Immature natural killer cell (primary cell): ENCODE measurements at regions not wholly inside any gene's neighbourhood (a gene's known extent, or its start where the extent isn't known, plus 50 kb on each side); places are given as distances from the start of the nearest gene placed in this dataset.

Source experiments
- DNase-seq, 3 donors: peaks; one replicate each; pipeline ENCODE4 v3.0.0; 2022; ENCODE audit warnings: mixed read lengths in 1 of 3
- H3K27ac Mint-ChIP-seq, 6 donors: one replicate each; pipeline ENCODE4 v1.8.0; 2020; ENCODE audit warnings: mixed read lengths in 6 of 6, mild to moderate bottlenecking in 5 of 6, inconsistent platforms in 4 of 6, moderate library complexity in 3 of 6
- H3K27me3 Mint-ChIP-seq, 3 donors: one replicate each; pipeline ENCODE4 v1.8.0; 2020 to 2021; ENCODE audit warnings: low read depth in 3 of 3, mild to moderate bottlenecking in 3 of 3, mixed read lengths in 3 of 3, moderate library complexity in 3 of 3, inconsistent platforms in 1 of 3
- H3K36me3 Mint-ChIP-seq, 3 donors: one replicate each; pipeline ENCODE4 v1.8.0; 2020; ENCODE audit warnings: mixed read lengths in 3 of 3, inconsistent platforms in 2 of 3, mild to moderate bottlenecking in 2 of 3
- H3K4me1 Mint-ChIP-seq, 2 donors: one replicate each; pipeline ENCODE4 v1.8.0; 2020; ENCODE audit warnings: inconsistent platforms in 2 of 2, mild to moderate bottlenecking in 2 of 2, mixed read lengths in 2 of 2, moderate library complexity in 1 of 2
- H3K4me3 Mint-ChIP-seq, 5 donors: one replicate each; pipeline ENCODE4 v1.8.0; 2020; ENCODE audit warnings: mild to moderate bottlenecking in 5 of 5, mixed read lengths in 5 of 5, inconsistent platforms in 3 of 5, moderate library complexity in 3 of 5
- H3K9me3 Mint-ChIP-seq, 6 donors: one replicate each; pipeline ENCODE4 v1.8.0; 2020; ENCODE audit warnings: mild to moderate bottlenecking in 6 of 6, mixed read lengths in 6 of 6, inconsistent platforms in 4 of 6, moderate library complexity in 3 of 6

DNA sequence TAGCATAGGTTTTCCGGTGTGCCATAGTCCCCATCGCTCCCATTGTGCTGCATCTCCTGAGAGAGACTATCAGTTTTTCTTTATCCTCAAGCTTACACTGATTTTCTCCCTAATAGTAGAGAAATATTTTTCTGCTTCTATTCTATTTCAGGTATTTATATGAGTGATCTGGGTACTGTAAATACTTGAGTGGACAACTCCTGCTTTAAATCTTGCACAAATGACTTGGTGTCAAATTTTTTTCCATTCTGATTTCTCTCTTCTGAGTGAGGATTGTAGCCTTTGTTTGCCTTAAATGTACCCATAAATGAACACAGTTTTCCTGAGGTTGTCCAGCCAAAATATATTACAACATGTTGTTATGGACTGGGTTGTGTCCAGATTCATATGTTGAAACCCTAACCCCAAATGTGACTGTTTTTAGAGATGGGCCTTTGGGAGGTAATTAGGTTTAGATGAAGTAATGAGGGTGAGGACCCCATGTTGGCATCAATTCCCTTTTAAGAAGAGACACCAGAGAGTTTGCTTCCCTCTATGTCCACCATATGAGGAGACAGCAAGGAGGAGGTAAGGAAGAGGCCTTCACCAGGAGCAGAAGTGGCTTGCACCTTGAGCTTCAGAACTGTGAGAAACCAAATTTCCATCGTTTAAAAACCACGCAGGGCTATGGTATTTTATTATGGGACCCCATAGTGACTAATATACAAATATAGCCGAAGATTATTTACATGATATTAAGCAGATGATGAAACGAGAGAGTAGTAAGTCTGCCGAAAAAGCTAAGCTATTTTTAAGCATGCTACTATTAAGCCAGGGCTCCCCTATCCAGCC lies 336.4 kb upstream of the MPDZ start:
- H3K27me3 Mint-ChIP-seq: peaks cover 0 to 1% (median 0%) of the 10 kb centered on the region in 3 donors
- peaks cover 5 to 33% (median 13%) of the 10 kb centered on the region in 6 donors for H3K9me3 Mint-ChIP-seq
- no peaks in the 10 kb centered on the region for H3K4me1 Mint-ChIP-seq
- no peak overlapping the region for H3K27ac Mint-ChIP-seq
- H3K36me3 Mint-ChIP-seq: no peaks in the 10 kb centered on the region
- H3K4me3 Mint-ChIP-seq: no peak overlapping the region
- DNase-seq: no peak

DNA sequence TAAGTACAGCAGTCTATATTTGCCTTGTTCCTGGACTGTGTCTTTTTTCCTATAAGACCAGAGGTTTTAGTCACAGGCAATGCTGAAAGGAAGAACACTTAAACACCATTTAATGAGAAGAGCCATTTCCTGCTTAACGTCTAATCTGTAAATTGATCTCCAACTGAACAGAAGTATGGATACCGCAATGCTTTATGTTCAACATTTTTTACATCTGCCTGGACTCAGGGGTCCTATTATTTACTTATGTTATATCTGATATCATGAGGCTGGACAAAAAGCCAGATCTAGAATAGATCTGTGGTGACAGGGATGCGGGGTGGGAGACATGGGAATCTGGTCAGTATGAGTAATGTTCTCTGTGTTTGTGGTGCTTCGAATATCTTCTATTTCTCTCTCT lies 334.6 kb upstream of the MPDZ start:
- H3K36me3 Mint-ChIP-seq: no peaks in the 10 kb centered on the region
- H3K9me3 Mint-ChIP-seq: peaks cover 4 to 31% (median 11%) of the 10 kb centered on the region in 6 donors
- H3K27ac Mint-ChIP-seq: no peak overlapping the region
- DNase-seq: no peak
- H3K4me3 Mint-ChIP-seq: no peak overlapping the region
- no peaks in the 10 kb centered on the region for H3K4me1 Mint-ChIP-seq
- H3K27me3 Mint-ChIP-seq: peaks cover 0 to 1% (median 0%) of the 10 kb centered on the region in 3 donors

DNA sequence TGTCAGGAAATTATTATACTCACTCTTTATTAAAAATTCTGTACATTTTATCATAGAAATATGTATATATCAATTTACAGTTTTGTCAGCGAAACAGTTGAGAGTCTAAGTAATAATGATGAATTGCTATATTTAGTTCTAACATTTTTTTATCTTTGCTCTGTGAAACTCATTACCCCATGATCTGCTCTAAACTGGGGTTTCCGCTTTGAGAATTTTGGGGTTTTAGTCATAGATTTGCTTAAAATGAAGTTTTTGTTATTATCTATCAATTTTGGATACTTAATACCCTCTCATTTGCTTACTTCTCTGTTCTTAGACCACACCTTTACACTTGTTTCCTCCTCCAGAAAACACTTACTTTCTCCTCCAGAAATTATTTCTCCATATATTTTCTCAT lies 333.8 kb upstream of the MPDZ start:
- Mint-ChIP-seq H3K4me3 (no peak overlapping the region), H3K36me3 (no peaks in the 10 kb centered on the region), H3K9me3 (peaks cover 4 to 34% (median 12%) of the 10 kb centered on the region in 6 donors), H3K27me3 (peaks cover 0 to 1% (median 0%) of the 10 kb centered on the region in 3 donors), H3K27ac (no peak overlapping the region), H3K4me1 (no peaks in the 10 kb centered on the region)
- DNase-seq: no peak

DNA sequence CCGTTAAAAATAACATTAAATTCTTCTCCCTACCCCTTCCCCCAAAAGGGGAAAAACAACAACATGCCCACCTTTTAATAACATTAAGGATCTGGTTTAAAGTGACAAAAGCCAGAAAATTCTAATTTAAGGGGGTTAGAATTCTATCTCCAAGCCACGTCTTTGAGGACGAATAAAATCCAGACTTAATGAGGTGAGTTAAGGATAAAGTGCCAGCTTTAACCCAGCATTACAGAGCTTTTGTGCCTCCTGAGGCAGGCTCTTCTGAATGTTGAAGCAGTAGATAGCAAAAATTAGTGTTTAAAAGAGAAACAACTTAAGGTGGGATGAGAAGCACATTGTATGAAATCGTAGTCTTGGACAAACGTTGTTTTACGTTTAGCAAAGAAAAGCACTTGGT lies 329.0 kb upstream of the MPDZ start:
- DNase-seq: no peak
- Mint-ChIP-seq H3K27ac (no peak overlapping the region), H3K9me3 (peaks cover 7 to 35% (median 12%) of the 10 kb centered on the region in 6 donors), H3K4me3 (no peak overlapping the region), H3K27me3 (peaks cover 0 to under 1% (median 0%) of the 10 kb centered on the region in 3 donors), H3K36me3 (peaks cover 0 to 4% (median 0%) of the 10 kb centered on the region in 3 donors), H3K4me1 (no peaks in the 10 kb centered on the region)

DNA sequence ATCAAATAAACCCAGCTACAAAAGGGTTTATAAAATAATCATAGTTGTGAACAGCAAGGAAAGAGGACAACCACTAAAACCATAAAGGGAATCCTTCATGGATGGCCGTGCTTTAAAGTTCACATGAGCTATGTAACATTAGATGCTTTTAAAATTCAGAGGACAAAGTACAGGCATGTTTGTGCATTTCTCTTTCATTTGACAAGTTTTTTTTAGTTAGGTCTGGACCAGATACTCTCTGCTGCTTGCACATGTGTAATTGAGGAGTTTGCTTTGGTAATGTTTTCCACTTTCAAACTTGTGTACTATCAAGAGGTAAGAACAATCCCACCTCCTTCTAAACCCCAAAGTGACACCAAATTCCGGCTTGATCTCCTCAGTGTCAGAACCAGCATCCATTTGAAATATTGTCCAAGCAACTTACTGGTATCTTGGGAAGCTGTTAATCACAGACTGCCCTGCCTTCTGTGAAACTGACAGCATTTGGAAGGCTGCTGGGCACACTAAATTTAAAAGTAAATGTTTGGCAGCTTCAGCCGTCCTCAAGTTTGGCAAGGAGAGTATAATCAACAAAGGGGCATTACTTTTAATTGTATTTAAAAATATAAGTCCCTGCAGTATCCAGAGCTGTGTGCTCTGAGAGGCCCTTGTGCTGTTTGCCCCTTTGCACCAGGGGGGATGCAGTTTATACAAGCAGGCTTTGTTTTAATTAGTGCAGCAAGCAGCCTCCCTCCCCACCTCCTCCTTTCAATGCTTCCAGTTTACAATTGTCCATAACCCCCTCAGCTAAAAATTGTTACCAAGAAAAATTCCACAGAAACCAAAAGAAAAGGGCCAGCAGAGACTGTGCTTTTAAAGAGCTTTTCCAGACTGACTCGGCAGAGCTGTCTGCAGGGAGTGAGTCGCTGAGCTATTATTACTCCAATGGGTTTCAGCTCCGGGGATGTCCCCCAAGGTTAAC lies 328.3 kb upstream of the MPDZ start:
- Mint-ChIP-seq H3K4me1 (no peaks in the 10 kb centered on the region), H3K27me3 (no peaks in the 10 kb centered on the region), H3K36me3 (peaks cover 0 to 4% (median 0%) of the 10 kb centered on the region in 3 donors), H3K4me3 (no peak overlapping the region), H3K9me3 (peaks cover 7 to 39% (median 16%) of the 10 kb centered on the region in 6 donors), H3K27ac (no peak overlapping the region)
- DNase-seq: no peak

DNA sequence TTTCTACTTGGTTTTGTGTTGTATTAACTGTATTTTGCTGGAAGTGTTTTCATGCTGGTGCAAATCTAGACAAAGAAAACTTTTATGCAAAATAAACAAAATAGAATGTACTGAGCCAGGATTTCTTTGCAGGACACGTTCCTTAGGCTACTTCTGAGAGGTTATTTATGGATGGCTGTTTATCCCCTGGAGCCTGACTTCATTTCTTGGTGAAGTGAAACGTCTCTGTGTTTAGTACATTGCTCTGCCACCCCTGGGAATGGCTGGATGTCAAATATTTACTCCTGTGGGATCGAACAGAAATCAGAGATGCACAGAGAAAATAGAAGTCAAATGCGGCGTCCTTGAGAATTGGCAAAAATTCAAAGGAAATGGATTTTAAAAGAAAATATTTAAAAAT lies 327.1 kb upstream of the MPDZ start:
- H3K9me3 Mint-ChIP-seq: peaks cover 7 to 42% (median 19%) of the 10 kb centered on the region in 6 donors
- peaks cover 0 to 4% (median 0%) of the 10 kb centered on the region in 3 donors for H3K36me3 Mint-ChIP-seq
- H3K27me3 Mint-ChIP-seq: peaks cover 0 to 1% (median 0%) of the 10 kb centered on the region in 3 donors
- no peak for DNase-seq
- no peaks in the 10 kb centered on the region for H3K4me1 Mint-ChIP-seq
- H3K27ac Mint-ChIP-seq: no peak overlapping the region
- H3K4me3 Mint-ChIP-seq: no peak overlapping the region

DNA sequence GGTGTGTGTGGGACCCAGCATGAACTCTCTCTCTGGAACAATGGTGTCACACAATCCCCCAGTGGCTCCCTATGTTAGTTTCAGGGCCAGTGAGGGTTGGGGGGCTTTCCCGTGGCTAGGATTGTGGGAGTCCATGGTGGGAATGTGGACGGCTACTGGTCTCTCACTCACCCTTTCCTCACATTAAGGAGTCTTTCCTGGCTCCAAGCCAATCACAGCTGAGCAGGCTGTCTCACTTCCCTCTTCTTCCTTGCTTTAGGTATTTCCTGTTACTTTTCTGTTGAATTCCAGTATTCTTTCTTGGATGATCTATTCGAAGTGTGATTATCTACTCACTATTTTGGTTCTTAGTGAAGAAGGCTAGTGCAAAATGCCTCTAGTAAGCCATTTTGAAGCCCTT lies 324.4 kb upstream of the MPDZ start:
- Mint-ChIP-seq H3K9me3 (peaks cover 8 to 37% (median 18%) of the 10 kb centered on the region in 6 donors), H3K4me1 (no peaks in the 10 kb centered on the region), H3K4me3 (no peak overlapping the region), H3K27me3 (peaks cover 0 to 1% (median 0%) of the 10 kb centered on the region in 3 donors), H3K36me3 (peaks cover 0 to 4% (median 0%) of the 10 kb centered on the region in 3 donors), H3K27ac (no peak overlapping the region)
- DNase-seq: no peak

DNA sequence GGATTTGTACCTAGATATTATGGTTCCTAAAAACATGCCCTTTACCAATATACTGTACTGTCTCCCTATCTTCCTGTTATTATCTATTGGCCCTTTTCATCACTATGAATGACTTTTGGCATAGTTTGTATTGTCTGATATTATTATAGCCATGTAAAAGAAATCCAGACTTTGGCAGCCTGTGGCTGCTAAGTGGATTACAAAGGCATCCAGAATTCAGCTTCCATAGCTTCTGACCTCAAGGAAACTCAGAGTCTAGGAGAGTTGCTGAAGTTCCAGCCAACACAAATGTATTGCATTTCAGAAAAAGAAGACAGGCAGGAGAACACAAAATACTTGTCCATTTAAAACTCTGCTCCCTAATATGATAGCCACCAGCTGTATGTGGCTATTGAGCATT lies 319.2 kb upstream of the MPDZ start:
- H3K4me1 Mint-ChIP-seq: no peaks in the 10 kb centered on the region
- no peak overlapping the region for H3K4me3 Mint-ChIP-seq
- no peak for DNase-seq
- no peak overlapping the region for H3K27ac Mint-ChIP-seq
- peaks cover 0 to 1% (median 1%) of the 10 kb centered on the region in 3 donors for H3K27me3 Mint-ChIP-seq
- peaks cover 2 to 34% (median 15%) of the 10 kb centered on the region in 6 donors for H3K9me3 Mint-ChIP-seq
- no peaks in the 10 kb centered on the region for H3K36me3 Mint-ChIP-seq

DNA sequence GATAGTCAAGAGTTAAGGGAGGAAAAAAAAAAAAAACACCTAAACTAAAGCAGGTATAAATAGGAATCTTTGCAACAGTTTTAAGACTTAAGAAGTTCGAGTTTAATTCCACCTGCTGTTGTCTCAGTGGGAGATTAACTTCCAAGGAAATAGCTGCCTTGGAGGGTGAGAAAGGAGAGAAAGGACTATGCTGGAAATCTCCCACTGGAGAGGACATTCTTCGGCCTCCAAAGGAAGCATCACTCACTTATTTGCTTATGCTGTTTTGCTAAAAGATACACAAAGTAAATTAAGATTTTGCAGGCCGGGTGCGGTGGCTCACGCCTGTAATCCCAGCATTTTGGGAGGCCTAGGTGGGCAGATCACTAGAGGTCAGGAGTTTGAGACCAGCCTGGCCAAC lies 317.9 kb upstream of the MPDZ start:
- peaks cover 0 to 1% (median 1%) of the 10 kb centered on the region in 3 donors for H3K27me3 Mint-ChIP-seq
- no peak overlapping the region for H3K4me3 Mint-ChIP-seq
- no peaks in the 10 kb centered on the region for H3K36me3 Mint-ChIP-seq
- no peak overlapping the region for H3K27ac Mint-ChIP-seq
- no peaks in the 10 kb centered on the region for H3K4me1 Mint-ChIP-seq
- peaks cover 2 to 33% (median 11%) of the 10 kb centered on the region in 6 donors for H3K9me3 Mint-ChIP-seq
- no peak for DNase-seq

DNA sequence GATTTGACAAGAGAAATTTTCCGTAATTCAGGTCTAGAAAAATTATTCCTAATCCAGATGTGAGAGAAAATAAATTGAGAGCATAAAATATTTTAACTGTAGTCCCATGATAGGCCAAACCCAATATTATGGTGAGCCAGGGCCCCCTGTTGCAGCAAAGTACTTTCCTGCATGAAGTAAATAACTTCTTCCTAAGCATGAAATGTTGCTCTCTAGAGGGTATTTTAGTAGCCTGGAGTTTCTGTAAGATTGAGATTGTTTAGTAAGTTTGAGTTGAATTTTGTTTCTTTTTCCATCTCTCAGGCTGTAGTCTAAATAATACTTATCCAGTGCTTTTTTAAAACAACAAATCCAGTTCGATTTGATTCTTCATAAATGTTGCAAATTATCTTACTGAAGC lies 317.5 kb upstream of the MPDZ start:
- Mint-ChIP-seq H3K9me3 (peaks cover 2 to 38% (median 10%) of the 10 kb centered on the region in 6 donors), H3K36me3 (no peaks in the 10 kb centered on the region), H3K27me3 (peaks cover 0 to 2% (median 1%) of the 10 kb centered on the region in 3 donors), H3K4me3 (no peak overlapping the region), H3K4me1 (no peaks in the 10 kb centered on the region), H3K27ac (no peak overlapping the region)
- no peak for DNase-seq

DNA sequence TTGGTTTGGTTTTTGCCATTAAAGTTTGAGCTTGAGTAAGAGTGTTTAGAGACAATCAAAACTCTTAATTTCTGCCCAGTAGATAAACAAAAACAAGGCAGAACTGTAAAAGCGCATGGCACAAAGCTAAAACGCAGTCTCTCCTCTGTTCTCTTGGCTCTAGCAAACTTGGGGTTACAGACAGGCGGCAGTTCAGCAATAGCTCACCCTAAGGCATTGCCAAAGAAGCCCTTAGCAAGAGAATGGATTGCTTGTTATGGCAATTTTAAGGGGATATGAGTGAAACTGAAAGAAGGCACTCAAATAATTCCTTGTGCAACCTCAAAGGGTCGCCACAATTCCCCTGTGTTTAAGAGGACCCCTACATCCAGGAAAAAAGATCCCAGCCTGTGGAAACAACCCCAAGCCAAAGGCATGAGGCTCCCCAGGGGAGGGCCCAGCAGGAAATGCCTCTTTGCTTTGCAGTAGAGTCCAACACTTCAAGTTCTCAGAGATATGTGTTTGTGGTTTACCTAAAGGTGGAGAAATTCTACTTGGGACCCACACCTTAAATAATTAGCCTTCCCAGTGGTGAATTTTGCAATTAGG lies 317.0 kb upstream of the MPDZ start:
- Mint-ChIP-seq H3K4me1 (no peaks in the 10 kb centered on the region), H3K36me3 (no peaks in the 10 kb centered on the region), H3K27me3 (peaks cover 0 to 2% (median 1%) of the 10 kb centered on the region in 3 donors), H3K4me3 (no peak overlapping the region), H3K27ac (no peak overlapping the region), H3K9me3 (peaks cover 2 to 39% (median 9%) of the 10 kb centered on the region in 6 donors)
- no peak for DNase-seq

DNA sequence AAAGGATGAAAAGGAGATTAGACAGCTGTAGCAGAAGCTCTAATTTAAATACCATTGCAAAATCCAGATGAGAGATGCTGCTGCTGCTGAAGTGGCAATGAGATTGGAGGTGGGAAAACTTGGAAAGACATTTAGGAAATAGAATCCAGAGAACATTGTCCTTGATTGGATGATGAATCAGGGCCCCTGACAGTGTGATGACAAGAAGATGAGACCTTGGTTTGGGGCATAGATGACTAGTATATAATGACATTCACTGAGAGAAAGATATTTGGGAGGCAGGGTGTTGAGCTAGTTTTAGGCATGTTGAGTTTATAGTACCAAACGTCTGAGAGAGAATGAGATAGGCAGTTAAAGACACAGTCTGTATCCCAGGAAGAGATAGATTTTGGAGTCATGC lies 311.5 kb upstream of the MPDZ start:
- Mint-ChIP-seq H3K9me3 (peaks cover 0 to 38% (median 9%) of the 10 kb centered on the region in 6 donors), H3K4me1 (no peaks in the 10 kb centered on the region), H3K27me3 (peaks cover 0 to 2% (median 1%) of the 10 kb centered on the region in 3 donors), H3K27ac (no peak overlapping the region), H3K36me3 (no peaks in the 10 kb centered on the region), H3K4me3 (no peak overlapping the region)
- DNase-seq: no peak

DNA sequence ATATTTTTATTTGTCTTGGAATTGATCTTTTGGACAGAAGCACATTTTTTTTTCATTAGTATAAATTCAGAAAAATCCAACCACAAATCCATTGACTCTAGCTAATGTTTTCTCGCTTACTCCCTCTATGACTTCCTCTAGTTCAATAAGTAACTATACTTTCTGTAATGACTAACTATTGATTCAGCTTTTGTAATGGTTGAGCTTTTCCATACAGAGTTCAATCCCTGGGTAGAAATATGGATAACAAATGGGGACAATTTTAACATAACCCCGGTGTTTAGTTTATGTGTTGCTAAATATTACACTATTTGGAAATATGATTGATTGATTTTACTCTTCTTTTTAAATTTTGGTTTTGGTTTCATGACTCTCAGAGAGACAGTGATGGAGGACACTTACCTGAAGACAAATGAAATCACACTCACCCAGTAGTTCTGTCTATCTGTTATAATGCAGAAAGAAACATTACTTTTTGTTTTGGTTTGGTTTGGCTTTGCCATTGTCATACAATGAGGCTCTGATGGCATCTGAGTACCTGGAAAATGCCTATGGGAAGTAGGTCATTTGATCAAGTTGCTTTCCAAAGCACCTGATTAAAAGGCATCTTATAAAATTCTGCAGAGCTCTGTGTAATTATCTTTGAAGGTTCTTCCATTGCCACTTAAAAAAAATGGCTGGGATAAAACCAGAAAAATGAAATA lies 309.7 kb upstream of the MPDZ start:
- Mint-ChIP-seq H3K27me3 (peaks cover 0 to 2% (median 1%) of the 10 kb centered on the region in 3 donors), H3K36me3 (no peaks in the 10 kb centered on the region), H3K9me3 (peaks cover 0 to 29% (median 9%) of the 10 kb centered on the region in 6 donors), H3K4me3 (no peak overlapping the region), H3K4me1 (no peaks in the 10 kb centered on the region), H3K27ac (no peak overlapping the region)
- DNase-seq: no peak
